HepG2 (cell line): ENCODE measurements at regions not wholly inside any gene's neighbourhood (a gene's known extent, or its start where the extent isn't known, plus 50 kb on each side); places are given as distances from the start of the nearest gene placed in this dataset.

Experiments used
- ATAC-seq: fragments of 200-7000 bp; cut with Tn5 transposase; 3 replicates; pipeline ENCODE4 v1.9.1; 2020; ENCODE audit warnings: mild to moderate bottlenecking, moderate library complexity
- BruUV-seq: library from RNA; stranded (reverse); fragments of 400-500 nt; replicated peaks from 2 replicates; lab custom pipeline; 2021; lab: Mats Ljungman, UMichigan
- CTCF ChIA-PET: fragments of 300-600 bp; formaldehyde crosslinking; extraction: SDS; loops from one replicate; lab custom pipeline; 2021; ENCODE audit warnings: low total read pairs, inconsistent platforms, low intra/inter-chr PET ratio; lab: Yijun Ruan, JAX
- POLR2A ChIA-PET: fragments of 350-600 bp; sonication (Branson Sonifier 250); formaldehyde crosslinking; loops from one replicate; lab custom pipeline; 2020; ENCODE audit warnings: antibody characterized with exemption, inconsistent platforms; lab: Yijun Ruan, JAX
- DNase-seq: peaks from one replicate; pipeline ENCODE4 v3.0.0-alpha.2; 2015; ENCODE audit warnings: low spot score
- FAIRE-seq: peaks from 3 replicates; lab custom pipeline; 2011; peaks lifted over from hg19 to GRCh38; lab: Jason Lieb, UNC
- H2AFZ ChIP-seq: one replicate; pipeline ENCODE4 v1.6.1; 2011; ENCODE audit warnings: low read length, inconsistent platforms
- H3K27ac ChIP-seq: fragments of 300-600 bp; 3 replicates; pipeline ENCODE4 v1.8.0; 2011; ENCODE audit warnings: mixed run types, mild to moderate bottlenecking, mixed read lengths, low read length, inconsistent platforms; ENCODE audit not compliant: insufficient read depth; ENCODE audit errors: extremely low read length
- H3K27me3 ChIP-seq, 2 experiments: fragments of 200-600 bp in 1 of 2; 2 replicates in 1 of 2; 3 replicates in 1 of 2; pipeline versions ENCODE4 v1.6.0 to v1.8.0; 2011; ENCODE audit warnings: low read length in 2 of 2, mild to moderate bottlenecking in 2 of 2, moderate library complexity in 2 of 2, inconsistent platforms in 1 of 2; ENCODE audit not compliant: insufficient read depth in 2 of 2, control insufficient read depth in 1 of 2
- H3K36me3 ChIP-seq, 2 experiments: fragments of 200-600 bp in 1 of 2; replicated peaks in 1 of 2; 2 replicates in 1 of 2; 3 replicates in 1 of 2; pipeline versions ENCODE4 v1.5.1 to v1.8.0; 2011; ENCODE audit warnings: low read length in 2 of 2, inconsistent platforms in 1 of 2; ENCODE audit not compliant: insufficient read depth in 2 of 2, control insufficient read depth in 1 of 2
- H3K4me1 ChIP-seq: 2 replicates; pipeline ENCODE4 v1.5.1; 2012; ENCODE audit warnings: low read length, inconsistent platforms; ENCODE audit not compliant: insufficient read depth
- H3K4me2 ChIP-seq: 2 replicates; pipeline ENCODE4 v1.6.0; 2011; ENCODE audit warnings: low read depth, low read length, inconsistent platforms
- H3K4me3 ChIP-seq, 3 experiments: fragments of 200-600 bp in 1 of 3; sonication (generic), shearing (Covaris generic) in 1 of 3; replicated peaks in 1 of 3; 2 replicates each; pipeline ENCODE4 v1.5.1; 2011 to 2016; ENCODE audit warnings: low read length in 3 of 3, inconsistent platforms in 2 of 3, low read depth in 2 of 3, mild to moderate bottlenecking in 2 of 3, control low read depth in 1 of 3, mixed read lengths in 1 of 3; ENCODE audit not compliant: insufficient read depth in 1 of 3
- H3K79me2 ChIP-seq: one replicate; pipeline ENCODE4 v1.6.1; 2011; ENCODE audit warnings: low read length, inconsistent platforms; ENCODE audit not compliant: insufficient read depth
- H3K9ac ChIP-seq: 2 replicates; pipeline ENCODE4 v1.6.0; 2011; ENCODE audit warnings: mild to moderate bottlenecking, low read depth, low read length, inconsistent platforms; ENCODE audit not compliant: insufficient read depth
- H3K9me3 ChIP-seq: 2 replicates; pipeline ENCODE4 v1.5.1; 2012; ENCODE audit warnings: mild to moderate bottlenecking, low read length
- H4K20me1 ChIP-seq: 2 replicates; pipeline ENCODE4 v1.6.0; 2011; ENCODE audit warnings: inconsistent platforms, mild to moderate bottlenecking, low read length, moderate library complexity; ENCODE audit not compliant: insufficient read depth
- CBX2 ChIP-seq, 2 experiments: fragments of 200-600 bp in 1 of 2; sonication (generic); formaldehyde crosslinking in 1 of 2; IDR thresholded peaks; 2 replicates each; pipeline versions ENCODE4 v1.7.0 to v1.8.1; 2018 to 2022; ENCODE audit warnings: low read depth in 2 of 2, low read length in 1 of 2, mild to moderate bottlenecking in 1 of 2, missing genetic modification reagents in 1 of 2
- CC2D1A ChIP-seq: sonication (generic); formaldehyde crosslinking; IDR thresholded peaks from 2 replicates; pipeline ENCODE4 v1.8.1; 2023; ENCODE audit warnings: mild to moderate bottlenecking, missing genetic modification reagents
- EZH2 ChIP-seq: conservative IDR thresholded peaks from 2 replicates; pipeline ENCODE4 v1.6.1; 2012; ENCODE audit warnings: mild to moderate bottlenecking, low read depth, low read length, moderate library complexity
- GPN1 ChIP-seq: sonication (generic); formaldehyde crosslinking; IDR thresholded peaks from 2 replicates; pipeline ENCODE4 v1.5.1; 2020; ENCODE audit warnings: missing genetic modification reagents, borderline replicate concordance
- HMGXB4 ChIP-seq, 2 experiments: sonication (generic) in 1 of 2; formaldehyde crosslinking in 1 of 2; IDR thresholded peaks; 2 replicates each; pipeline versions ENCODE4 v1.4.0 to v1.6.1; 2018 to 2020; ENCODE audit warnings: missing genetic modification reagents in 2 of 2, borderline replicate concordance in 1 of 2, low read depth in 1 of 2, mild to moderate bottlenecking in 1 of 2, missing biosample characterization in 1 of 2
- HOXA5 ChIP-seq: sonication (generic); formaldehyde crosslinking; IDR thresholded peaks from 2 replicates; pipeline ENCODE4 v1.4.0; 2020; ENCODE audit warnings: missing genetic modification reagents
- KMT2A ChIP-seq: sonication (generic); formaldehyde crosslinking; IDR thresholded peaks from 2 replicates; pipeline ENCODE4 v1.4.0; 2020; ENCODE audit warnings: missing genetic modification reagents
- REPIN1 ChIP-seq: sonication (generic); formaldehyde crosslinking; IDR thresholded peaks from 2 replicates; pipeline ENCODE4 v1.8.0; 2022; ENCODE audit warnings: missing genetic modification reagents, low read depth, mild to moderate bottlenecking, borderline replicate concordance
- RFX3 ChIP-seq: IDR thresholded peaks from 2 replicates; pipeline ENCODE4 v1.6.1; 2016; ENCODE audit warnings: missing biosample characterization, missing genetic modification reagents
- U2AF1 ChIP-seq: fragments of 200-400 bp; formaldehyde crosslinking; optimal IDR thresholded peaks from 2 replicates; pipeline ENCODE3; 2017; ENCODE audit warnings: mild to moderate bottlenecking, low read depth, low read length
- ZFAT ChIP-seq: sonication (generic); formaldehyde crosslinking; conservative IDR thresholded peaks from 2 replicates; pipeline ENCODE4 v1.8.1; 2023; ENCODE audit warnings: missing genetic modification reagents, inconsistent platforms
- ZKSCAN8 ChIP-seq: IDR thresholded peaks from 2 replicates; pipeline ENCODE4 v1.6.1; 2016; ENCODE audit warnings: borderline replicate concordance, missing genetic modification reagents, missing compliant biosample characterization
- ZNF598 ChIP-seq: sonication (generic); formaldehyde crosslinking; IDR thresholded peaks from 2 replicates; pipeline ENCODE4 v1.5.1; 2020; ENCODE audit warnings: mild to moderate bottlenecking, missing genetic modification reagents, borderline replicate concordance
- ZNF704 ChIP-seq: sonication (generic); formaldehyde crosslinking; IDR thresholded peaks from 2 replicates; pipeline ENCODE4 v1.8.1; 2023; ENCODE audit warnings: mild to moderate bottlenecking, inconsistent platforms, moderate library complexity, missing genetic modification reagents, borderline replicate concordance
- WGBS: methylation state at CpG from one replicate; pipeline ENCODE4 v1.1.6; 2017; ENCODE audit warnings: low lambda C conversion rate; 5-methylcytosine and 5-hydroxymethylcytosine counted together
- in situ Hi-C: cut with HindIII; loops from 2 replicates; pipeline ENCODE4 v1.10.0; 2017; ENCODE audit warnings: low pct_unique_long_range_greater_than_20kb; ENCODE audit not compliant: extremely low pct_ligation_motif_present
- intact Hi-C: fragments of 100-400 bp; cut with micrococcal nuclease; formaldehyde crosslinking; loops from one replicate; pipeline ENCODE4 v1.10.0; 2022; ENCODE audit not compliant: unreplicated experiment

- no peak overlapping the region for H3K4me2 ChIP-seq
- ChIA-PET CTCF (no interaction called here), POLR2A (no interaction called here)
- H3K36me3 ChIP-seq: no peaks in the 10 kb centered on the region
- no peak overlapping the region for H3K27ac ChIP-seq
- intact Hi-C loops (no loop called here), in situ Hi-C loops (no loop called here)
- H4K20me1 ChIP-seq: no peaks in the 10 kb centered on the region
- no TSS peak for BruUV-seq
- no peak overlapping the region for H3K4me3 ChIP-seq
- H3K9ac ChIP-seq: no peak overlapping the region
- H3K4me1 ChIP-seq: no peaks in the 10 kb centered on the region
- DNase-seq: no peak
- no peak for ATAC-seq
- no peak for FAIRE-seq
- no peak overlapping the region for H2AFZ ChIP-seq
- TF ChIP-seq REPIN1 (CRISPR knock-in tag) (no peak), GPN1 (CRISPR knock-in tag) (no peak), ZKSCAN8 (CRISPR knock-in tag) (no peak), HMGXB4 (CRISPR knock-in tag; IDR thresholded peaks at IDR 0.05; ENCODE audit: borderline replicate concordance in 1 of 2, low read depth in 1 of 2) (no peak), HOXA5 (CRISPR knock-in tag) (no peak), U2AF1 (no peak), CC2D1A (no peak), ZNF598 (CRISPR knock-in tag) (no peak), KMT2A (CRISPR knock-in tag) (no peak), ZFAT (CRISPR knock-in tag) (no peak), EZH2 (no peak), CBX2 (IDR thresholded peaks at IDR 0.05; ENCODE audit: low read depth, low read length) (no peak), CBX2 (CRISPR knock-in tag; IDR thresholded peaks at IDR 0.05; ENCODE audit: low read depth) (no peak), RFX3 (no peak), ZNF704 (CRISPR knock-in tag) (no peak)
- WGBS: 0% methylated on average over 1 of the region's 1 CpG
- H3K79me2 ChIP-seq: no peaks in the 10 kb centered on the region
- H3K9me3 ChIP-seq: no peaks in the 10 kb centered on the region
- H3K27me3 ChIP-seq: no peaks in the 10 kb centered on the region
Observed at GRCh38 chr11:23569134-23569533, 708.9 kb upstream of the CCDC179 start.
